22Rv1 (cell line): ENCODE measurements at regions not wholly inside any gene's neighbourhood (a gene's known extent, or its start where the extent isn't known, plus 50 kb on each side); places are given as distances from the start of the nearest gene placed in this dataset.
"Not testable (repeated sequence)": the region's sequence is repeated elsewhere in the genome, so short reads cannot be mapped to it uniquely, and the experiment has no call there.

ENCODE experiments used
- H3K27ac ChIP-seq: fragments of 450-650 bp; 2 replicates; pipeline ENCODE4 v1.5.1; 2017
- CTCF ChIP-seq: fragments of 450-650 bp; IDR thresholded peaks from 2 replicates; pipeline ENCODE4 v1.5.1; 2017; ENCODE audit warnings: mild to moderate bottlenecking
- ZFX ChIP-seq: fragments of 450-650 bp; IDR thresholded peaks from 2 replicates; pipeline ENCODE4 v1.6.1; 2017; ENCODE audit warnings: antibody characterized with exemption, borderline replicate concordance

- no peak overlapping the region for H3K27ac ChIP-seq
- TF ChIP-seq CTCF (peak; percentile 79), ZFX (no peak)
Observed at GRCh38 chr14:25833341-25834126, 764.3 kb downstream of the NOVA1 start.

GRCh38 chr14:25832585-25832984, 765.2 kb downstream of the NOVA1 start:
- no peak overlapping the region for H3K27ac ChIP-seq
- no peak for TF ChIP-seq ZFX
- no peak for TF ChIP-seq CTCF

DNA sequence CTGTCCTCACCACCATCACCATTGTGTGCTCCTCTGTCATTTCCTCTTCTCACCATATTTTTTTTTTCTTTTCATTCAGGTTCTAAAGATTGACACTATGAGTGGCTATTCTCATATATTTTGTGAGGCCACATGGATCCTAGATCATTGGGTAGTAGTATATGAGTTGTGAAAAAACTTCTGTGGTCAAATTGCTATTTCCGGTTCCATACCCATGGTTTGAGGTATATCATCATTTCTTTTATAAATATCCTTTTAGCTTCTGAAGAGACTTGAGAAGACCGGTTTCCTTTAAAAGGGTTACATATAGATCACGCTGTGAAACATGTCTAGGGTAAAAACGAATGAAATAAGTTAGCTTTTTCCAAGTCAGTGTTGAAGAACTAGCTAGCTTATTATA, 769.3 kb downstream of the NOVA1 start:
- TF ChIP-seq ZFX: no peak
- no peak for TF ChIP-seq CTCF
- no peak overlapping the region for H3K27ac ChIP-seq

GRCh38 chr14:25826105-25826504, 771.7 kb downstream of the NOVA1 start:
- TF ChIP-seq CTCF (no peak), ZFX (no peak)
- no peak overlapping the region for H3K27ac ChIP-seq

GRCh38 chr14:25820368-25820767, 770.4 kb upstream of the STXBP6 start:
- H3K27ac ChIP-seq: no peak overlapping the region
- TF ChIP-seq CTCF: no peak
- TF ChIP-seq ZFX: no peak

- H3K27ac ChIP-seq: not testable (repeated sequence)
Observed at GRCh38 chr14:25814622-25815021, 764.7 kb upstream of the STXBP6 start.

GRCh38 chr14:25803386-25804018, 753.6 kb upstream of the STXBP6 start:
- TF ChIP-seq CTCF (no peak), ZFX (no peak)

More at GRCh38 chr14:25803386-25804018, 753.6 kb upstream of the STXBP6 start:
- H3K27ac ChIP-seq: no peak overlapping the region
